ENCODE measurements at regions not wholly inside any gene's neighbourhood (a gene's known extent, or its start where the extent isn't known, plus 50 kb on each side); places are given as distances from the start of the nearest gene placed in this dataset.

DNA sequence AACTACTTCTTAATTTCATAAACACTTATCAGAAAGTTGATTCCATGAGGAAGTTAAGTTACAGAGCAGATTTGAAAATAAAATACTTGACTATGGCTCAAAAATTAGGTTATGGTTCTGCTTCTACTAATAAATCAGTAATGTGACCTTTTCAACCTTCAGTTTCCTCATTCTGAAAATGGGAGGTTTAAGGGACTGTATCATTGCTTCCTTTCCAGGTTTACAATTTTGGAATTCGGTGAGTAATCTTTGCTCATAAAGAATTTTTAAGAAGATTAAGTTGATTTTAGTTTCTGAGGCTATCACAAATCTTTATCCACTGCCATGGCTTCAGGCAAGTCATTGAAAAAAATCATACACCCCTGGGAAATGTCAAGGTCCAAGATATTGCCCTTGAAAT is 1061.2 kb downstream of the DIPK2A start:
- no peak for TF ChIP-seq EZH2 (IDR thresholded peaks at IDR 0.05; ENCODE audit: borderline replicate concordance, insufficient read depth, low read length, poor library complexity, severe bottlenecking)
- TF ChIP-seq SMC3 (conservative IDR thresholded peaks at IDR 0.05; ENCODE audit: poor library complexity) = no peak
- no peak for TF ChIP-seq EP300 (conservative IDR thresholded peaks at IDR 0.05; ENCODE audit: poor library complexity, severe bottlenecking)
- TF ChIP-seq, protein P1, sequence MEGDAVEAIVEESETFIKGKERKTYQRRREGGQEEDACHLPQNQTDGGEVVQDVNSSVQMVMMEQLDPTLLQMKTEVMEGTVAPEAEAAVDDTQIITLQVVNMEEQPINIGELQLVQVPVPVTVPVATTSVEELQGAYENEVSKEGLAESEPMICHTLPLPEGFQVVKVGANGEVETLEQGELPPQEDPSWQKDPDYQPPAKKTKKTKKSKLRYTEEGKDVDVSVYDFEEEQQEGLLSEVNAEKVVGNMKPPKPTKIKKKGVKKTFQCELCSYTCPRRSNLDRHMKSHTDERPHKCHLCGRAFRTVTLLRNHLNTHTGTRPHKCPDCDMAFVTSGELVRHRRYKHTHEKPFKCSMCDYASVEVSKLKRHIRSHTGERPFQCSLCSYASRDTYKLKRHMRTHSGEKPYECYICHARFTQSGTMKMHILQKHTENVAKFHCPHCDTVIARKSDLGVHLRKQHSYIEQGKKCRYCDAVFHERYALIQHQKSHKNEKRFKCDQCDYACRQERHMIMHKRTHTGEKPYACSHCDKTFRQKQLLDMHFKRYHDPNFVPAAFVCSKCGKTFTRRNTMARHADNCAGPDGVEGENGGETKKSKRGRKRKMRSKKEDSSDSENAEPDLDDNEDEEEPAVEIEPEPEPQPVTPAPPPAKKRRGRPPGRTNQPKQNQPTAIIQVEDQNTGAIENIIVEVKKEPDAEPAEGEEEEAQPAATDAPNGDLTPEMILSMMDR (IDR thresholded peaks at IDR 0.05; ENCODE audit: poor library complexity, severe bottlenecking) = no peak
- no peak for TF ChIP-seq RAD21 (conservative IDR thresholded peaks at IDR 0.05)
- TF ChIP-seq POLR2AphosphoS5 (IDR thresholded peaks at IDR 0.05) = no peak
- TF ChIP-seq, protein P2, sequence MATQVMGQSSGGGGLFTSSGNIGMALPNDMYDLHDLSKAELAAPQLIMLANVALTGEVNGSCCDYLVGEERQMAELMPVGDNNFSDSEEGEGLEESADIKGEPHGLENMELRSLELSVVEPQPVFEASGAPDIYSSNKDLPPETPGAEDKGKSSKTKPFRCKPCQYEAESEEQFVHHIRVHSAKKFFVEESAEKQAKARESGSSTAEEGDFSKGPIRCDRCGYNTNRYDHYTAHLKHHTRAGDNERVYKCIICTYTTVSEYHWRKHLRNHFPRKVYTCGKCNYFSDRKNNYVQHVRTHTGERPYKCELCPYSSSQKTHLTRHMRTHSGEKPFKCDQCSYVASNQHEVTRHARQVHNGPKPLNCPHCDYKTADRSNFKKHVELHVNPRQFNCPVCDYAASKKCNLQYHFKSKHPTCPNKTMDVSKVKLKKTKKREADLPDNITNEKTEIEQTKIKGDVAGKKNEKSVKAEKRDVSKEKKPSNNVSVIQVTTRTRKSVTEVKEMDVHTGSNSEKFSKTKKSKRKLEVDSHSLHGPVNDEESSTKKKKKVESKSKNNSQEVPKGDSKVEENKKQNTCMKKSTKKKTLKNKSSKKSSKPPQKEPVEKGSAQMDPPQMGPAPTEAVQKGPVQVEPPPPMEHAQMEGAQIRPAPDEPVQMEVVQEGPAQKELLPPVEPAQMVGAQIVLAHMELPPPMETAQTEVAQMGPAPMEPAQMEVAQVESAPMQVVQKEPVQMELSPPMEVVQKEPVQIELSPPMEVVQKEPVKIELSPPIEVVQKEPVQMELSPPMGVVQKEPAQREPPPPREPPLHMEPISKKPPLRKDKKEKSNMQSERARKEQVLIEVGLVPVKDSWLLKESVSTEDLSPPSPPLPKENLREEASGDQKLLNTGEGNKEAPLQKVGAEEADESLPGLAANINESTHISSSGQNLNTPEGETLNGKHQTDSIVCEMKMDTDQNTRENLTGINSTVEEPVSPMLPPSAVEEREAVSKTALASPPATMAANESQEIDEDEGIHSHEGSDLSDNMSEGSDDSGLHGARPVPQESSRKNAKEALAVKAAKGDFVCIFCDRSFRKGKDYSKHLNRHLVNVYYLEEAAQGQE (IDR thresholded peaks at IDR 0.05; ENCODE audit: borderline replicate concordance) = no peak
